HepG2 (cell line): ENCODE measurements at regions not wholly inside any gene's neighbourhood (a gene's known extent, or its start where the extent isn't known, plus 50 kb on each side); places are given as distances from the start of the nearest gene placed in this dataset.

Source experiments
- ATAC-seq: fragments of 200-7000 bp; cut with Tn5 transposase; 3 replicates; pipeline ENCODE4 v1.9.1; 2020; ENCODE audit warnings: mild to moderate bottlenecking, moderate library complexity
- BruUV-seq: library from RNA; stranded (reverse); fragments of 400-500 nt; replicated peaks from 2 replicates; lab custom pipeline; 2021; lab: Mats Ljungman, UMichigan
- CTCF ChIA-PET: fragments of 300-600 bp; formaldehyde crosslinking; extraction: SDS; loops from one replicate; lab custom pipeline; 2021; ENCODE audit warnings: low total read pairs, inconsistent platforms, low intra/inter-chr PET ratio; lab: Yijun Ruan, JAX
- POLR2A ChIA-PET: fragments of 350-600 bp; sonication (Branson Sonifier 250); formaldehyde crosslinking; loops from one replicate; lab custom pipeline; 2020; ENCODE audit warnings: antibody characterized with exemption, inconsistent platforms; lab: Yijun Ruan, JAX
- DNase-seq: peaks from one replicate; pipeline ENCODE4 v3.0.0-alpha.2; 2015; ENCODE audit warnings: low spot score
- FAIRE-seq: peaks from 3 replicates; lab custom pipeline; 2011; peaks lifted over from hg19 to GRCh38; lab: Jason Lieb, UNC
- H2AFZ ChIP-seq: one replicate; pipeline ENCODE4 v1.6.1; 2011; ENCODE audit warnings: low read length, inconsistent platforms
- H3K27ac ChIP-seq: fragments of 300-600 bp; 3 replicates; pipeline ENCODE4 v1.8.0; 2011; ENCODE audit warnings: mixed run types, mild to moderate bottlenecking, mixed read lengths, low read length, inconsistent platforms; ENCODE audit not compliant: insufficient read depth; ENCODE audit errors: extremely low read length
- H3K27me3 ChIP-seq, 2 experiments: fragments of 200-600 bp in 1 of 2; 2 replicates in 1 of 2; 3 replicates in 1 of 2; pipeline versions ENCODE4 v1.6.0 to v1.8.0; 2011; ENCODE audit warnings: low read length in 2 of 2, mild to moderate bottlenecking in 2 of 2, moderate library complexity in 2 of 2, inconsistent platforms in 1 of 2; ENCODE audit not compliant: insufficient read depth in 2 of 2, control insufficient read depth in 1 of 2
- H3K36me3 ChIP-seq, 2 experiments: fragments of 200-600 bp in 1 of 2; replicated peaks in 1 of 2; 2 replicates in 1 of 2; 3 replicates in 1 of 2; pipeline versions ENCODE4 v1.5.1 to v1.8.0; 2011; ENCODE audit warnings: low read length in 2 of 2, inconsistent platforms in 1 of 2; ENCODE audit not compliant: insufficient read depth in 2 of 2, control insufficient read depth in 1 of 2
- H3K4me1 ChIP-seq: 2 replicates; pipeline ENCODE4 v1.5.1; 2012; ENCODE audit warnings: low read length, inconsistent platforms; ENCODE audit not compliant: insufficient read depth
- H3K4me2 ChIP-seq: 2 replicates; pipeline ENCODE4 v1.6.0; 2011; ENCODE audit warnings: low read depth, low read length, inconsistent platforms
- H3K4me3 ChIP-seq, 3 experiments: fragments of 200-600 bp in 1 of 3; sonication (generic), shearing (Covaris generic) in 1 of 3; replicated peaks in 1 of 3; 2 replicates each; pipeline ENCODE4 v1.5.1; 2011 to 2016; ENCODE audit warnings: low read length in 3 of 3, inconsistent platforms in 2 of 3, low read depth in 2 of 3, mild to moderate bottlenecking in 2 of 3, control low read depth in 1 of 3, mixed read lengths in 1 of 3; ENCODE audit not compliant: insufficient read depth in 1 of 3
- H3K79me2 ChIP-seq: one replicate; pipeline ENCODE4 v1.6.1; 2011; ENCODE audit warnings: low read length, inconsistent platforms; ENCODE audit not compliant: insufficient read depth
- H3K9ac ChIP-seq: 2 replicates; pipeline ENCODE4 v1.6.0; 2011; ENCODE audit warnings: mild to moderate bottlenecking, low read depth, low read length, inconsistent platforms; ENCODE audit not compliant: insufficient read depth
- H3K9me3 ChIP-seq: 2 replicates; pipeline ENCODE4 v1.5.1; 2012; ENCODE audit warnings: mild to moderate bottlenecking, low read length
- H4K20me1 ChIP-seq: 2 replicates; pipeline ENCODE4 v1.6.0; 2011; ENCODE audit warnings: inconsistent platforms, mild to moderate bottlenecking, low read length, moderate library complexity; ENCODE audit not compliant: insufficient read depth
- AHR ChIP-seq: IDR thresholded peaks from 2 replicates; pipeline ENCODE4 v1.6.1; 2018; ENCODE audit warnings: missing genetic modification reagents, missing compliant biosample characterization
- CCDC6 ChIP-seq: sonication (generic); formaldehyde crosslinking; IDR thresholded peaks from 2 replicates; pipeline ENCODE4 v1.8.1; 2022; ENCODE audit warnings: mild to moderate bottlenecking, missing genetic modification reagents, moderate library complexity
- HNRNPH1 ChIP-seq: fragments of 200-400 bp; formaldehyde crosslinking; optimal IDR thresholded peaks from 2 replicates; pipeline ENCODE3; 2017; ENCODE audit warnings: mild to moderate bottlenecking, low read depth, low read length
- NR2F2 ChIP-seq: IDR thresholded peaks from 2 replicates; pipeline ENCODE4 v1.6.1; 2012; ENCODE audit warnings: low read depth, inconsistent platforms, borderline replicate concordance
- SRSF1 ChIP-seq: fragments of 200-400 bp; formaldehyde crosslinking; optimal IDR thresholded peaks from 2 replicates; pipeline ENCODE3; 2017; ENCODE audit warnings: mild to moderate bottlenecking, low read depth, low read length, moderate library complexity
- ZFY ChIP-seq: sonication (generic); formaldehyde crosslinking; IDR thresholded peaks from 2 replicates; pipeline ENCODE4 v1.4.0; 2020; ENCODE audit warnings: missing genetic modification reagents
- ZNF251 ChIP-seq: sonication (generic); formaldehyde crosslinking; IDR thresholded peaks from 2 replicates; pipeline ENCODE4 v1.9.0; 2021; ENCODE audit warnings: mild to moderate bottlenecking, missing genetic modification reagents
- ZNF652 ChIP-seq: IDR thresholded peaks from 2 replicates; pipeline ENCODE4 v1.6.1; 2016; ENCODE audit warnings: low read depth, borderline replicate concordance
- WGBS: methylation state at CpG from one replicate; pipeline ENCODE4 v1.1.6; 2017; ENCODE audit warnings: low lambda C conversion rate; 5-methylcytosine and 5-hydroxymethylcytosine counted together
- in situ Hi-C: cut with HindIII; loops from 2 replicates; pipeline ENCODE4 v1.10.0; 2017; ENCODE audit warnings: low pct_unique_long_range_greater_than_20kb; ENCODE audit not compliant: extremely low pct_ligation_motif_present
- intact Hi-C: fragments of 100-400 bp; cut with micrococcal nuclease; formaldehyde crosslinking; loops from one replicate; pipeline ENCODE4 v1.10.0; 2022; ENCODE audit not compliant: unreplicated experiment
- TF ChIP-seq, protein P1 (sequence below): sonication (generic); formaldehyde crosslinking; IDR thresholded peaks from 2 replicates; pipeline ENCODE4 v1.8.0; 2022; ENCODE audit warnings: missing genetic modification reagents, mild to moderate bottlenecking, inconsistent platforms, borderline replicate concordance
- TF ChIP-seq, protein P2 (sequence below): sonication (generic); formaldehyde crosslinking; IDR thresholded peaks from 2 replicates; pipeline ENCODE4 v1.4.0; 2020; ENCODE audit warnings: mild to moderate bottlenecking, missing genetic modification reagents
- TF ChIP-seq, protein P3 (sequence below): sonication (generic); formaldehyde crosslinking; conservative IDR thresholded peaks from 2 replicates; pipeline ENCODE4 v1.5.0; 2020; ENCODE audit warnings: missing genetic modification reagents
- TF ChIP-seq, protein P4 (sequence below): sonication (generic); formaldehyde crosslinking; IDR thresholded peaks from 2 replicates; pipeline ENCODE4 v1.5.0; 2020; ENCODE audit warnings: mild to moderate bottlenecking, missing genetic modification reagents

DNA sequence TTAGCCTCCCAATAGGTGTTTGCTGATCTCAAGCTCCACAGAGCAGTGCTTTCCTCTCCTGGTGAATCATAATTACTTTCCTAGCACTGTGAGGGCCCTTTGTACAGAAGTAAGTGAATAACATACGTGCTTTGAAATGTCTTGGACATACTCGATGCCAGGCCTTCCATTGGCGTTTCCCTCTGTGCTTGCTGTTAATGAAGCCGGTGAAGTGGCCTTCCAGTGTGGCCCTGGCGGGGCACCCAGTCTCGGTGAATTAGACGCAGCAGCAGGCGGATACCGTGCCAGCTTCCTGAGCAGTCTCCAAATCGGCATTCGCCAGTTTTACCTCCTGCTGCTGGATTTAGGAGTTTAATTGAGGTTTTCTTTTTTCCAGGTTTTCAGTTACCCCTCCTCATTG is 132.3 kb downstream of the HMX1 start:
- Histone ChIP-seq H3K36me3 (no peaks in the 10 kb centered on the region), H3K4me2 (no peak overlapping the region), H3K9ac (no peak overlapping the region), H3K4me3 (no peak overlapping the region), H3K27ac (no peak overlapping the region), H2AFZ (no peak overlapping the region), H3K9me3 (no peaks in the 10 kb centered on the region), H3K27me3 (peaks cover 1 to 37% of the 10 kb centered on the region in 2 experiments; a peak in 3 of 5 replicates), H3K79me2 (no peaks in the 10 kb centered on the region), H3K4me1 (no peaks in the 10 kb centered on the region), H4K20me1 (no peaks in the 10 kb centered on the region)
- in situ Hi-C loops (no loop called here), intact Hi-C loops (no loop called here)
- CTCF ChIA-PET: no interaction called here
- FAIRE-seq (no peak), DNase-seq (no peak), ATAC-seq (no peak)
- 5% methylated on average over 10 of the region's 11 CpGs for WGBS
- BruUV-seq: no TSS peak
- TF ChIP-seq, protein P1, sequence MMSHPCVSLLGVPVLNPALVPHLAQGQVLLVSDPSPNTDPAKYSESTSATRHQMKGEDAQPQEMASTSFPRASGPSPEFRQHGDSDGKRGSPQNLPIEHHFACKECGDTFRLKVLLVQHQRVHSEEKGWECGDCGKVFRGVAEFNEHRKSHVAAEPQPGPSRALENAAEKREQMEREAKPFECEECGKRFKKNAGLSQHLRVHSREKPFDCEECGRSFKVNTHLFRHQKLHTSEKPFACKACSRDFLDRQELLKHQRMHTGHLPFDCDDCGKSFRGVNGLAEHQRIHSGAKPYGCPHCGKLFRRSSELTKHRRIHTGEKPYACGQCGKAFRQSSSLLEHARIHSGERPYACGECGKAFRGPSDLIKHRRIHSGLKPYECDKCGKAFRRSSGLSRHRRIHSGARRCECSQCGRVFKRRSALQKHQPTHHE (CRISPR knock-in tag): no peak
- TF ChIP-seq HNRNPH1 (no peak), AHR (no peak), ZNF251 (CRISPR knock-in tag) (no peak), CCDC6 (no peak), ZFY (CRISPR knock-in tag) (no peak), NR2F2 (no peak), ZNF652 (CRISPR knock-in tag) (no peak), SRSF1 (no peak)
- TF ChIP-seq, protein P2, sequence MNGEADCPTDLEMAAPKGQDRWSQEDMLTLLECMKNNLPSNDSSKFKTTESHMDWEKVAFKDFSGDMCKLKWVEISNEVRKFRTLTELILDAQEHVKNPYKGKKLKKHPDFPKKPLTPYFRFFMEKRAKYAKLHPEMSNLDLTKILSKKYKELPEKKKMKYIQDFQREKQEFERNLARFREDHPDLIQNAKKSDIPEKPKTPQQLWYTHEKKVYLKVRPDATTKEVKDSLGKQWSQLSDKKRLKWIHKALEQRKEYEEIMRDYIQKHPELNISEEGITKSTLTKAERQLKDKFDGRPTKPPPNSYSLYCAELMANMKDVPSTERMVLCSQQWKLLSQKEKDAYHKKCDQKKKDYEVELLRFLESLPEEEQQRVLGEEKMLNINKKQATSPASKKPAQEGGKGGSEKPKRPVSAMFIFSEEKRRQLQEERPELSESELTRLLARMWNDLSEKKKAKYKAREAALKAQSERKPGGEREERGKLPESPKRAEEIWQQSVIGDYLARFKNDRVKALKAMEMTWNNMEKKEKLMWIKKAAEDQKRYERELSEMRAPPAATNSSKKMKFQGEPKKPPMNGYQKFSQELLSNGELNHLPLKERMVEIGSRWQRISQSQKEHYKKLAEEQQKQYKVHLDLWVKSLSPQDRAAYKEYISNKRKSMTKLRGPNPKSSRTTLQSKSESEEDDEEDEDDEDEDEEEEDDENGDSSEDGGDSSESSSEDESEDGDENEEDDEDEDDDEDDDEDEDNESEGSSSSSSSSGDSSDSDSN: no peak
- TF ChIP-seq, protein P3, sequence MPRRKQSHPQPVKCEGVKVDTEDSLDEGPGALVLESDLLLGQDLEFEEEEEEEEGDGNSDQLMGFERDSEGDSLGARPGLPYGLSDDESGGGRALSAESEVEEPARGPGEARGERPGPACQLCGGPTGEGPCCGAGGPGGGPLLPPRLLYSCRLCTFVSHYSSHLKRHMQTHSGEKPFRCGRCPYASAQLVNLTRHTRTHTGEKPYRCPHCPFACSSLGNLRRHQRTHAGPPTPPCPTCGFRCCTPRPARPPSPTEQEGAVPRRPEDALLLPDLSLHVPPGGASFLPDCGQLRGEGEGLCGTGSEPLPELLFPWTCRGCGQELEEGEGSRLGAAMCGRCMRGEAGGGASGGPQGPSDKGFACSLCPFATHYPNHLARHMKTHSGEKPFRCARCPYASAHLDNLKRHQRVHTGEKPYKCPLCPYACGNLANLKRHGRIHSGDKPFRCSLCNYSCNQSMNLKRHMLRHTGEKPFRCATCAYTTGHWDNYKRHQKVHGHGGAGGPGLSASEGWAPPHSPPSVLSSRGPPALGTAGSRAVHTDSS (CRISPR knock-in tag): no peak
- TF ChIP-seq, protein P4, sequence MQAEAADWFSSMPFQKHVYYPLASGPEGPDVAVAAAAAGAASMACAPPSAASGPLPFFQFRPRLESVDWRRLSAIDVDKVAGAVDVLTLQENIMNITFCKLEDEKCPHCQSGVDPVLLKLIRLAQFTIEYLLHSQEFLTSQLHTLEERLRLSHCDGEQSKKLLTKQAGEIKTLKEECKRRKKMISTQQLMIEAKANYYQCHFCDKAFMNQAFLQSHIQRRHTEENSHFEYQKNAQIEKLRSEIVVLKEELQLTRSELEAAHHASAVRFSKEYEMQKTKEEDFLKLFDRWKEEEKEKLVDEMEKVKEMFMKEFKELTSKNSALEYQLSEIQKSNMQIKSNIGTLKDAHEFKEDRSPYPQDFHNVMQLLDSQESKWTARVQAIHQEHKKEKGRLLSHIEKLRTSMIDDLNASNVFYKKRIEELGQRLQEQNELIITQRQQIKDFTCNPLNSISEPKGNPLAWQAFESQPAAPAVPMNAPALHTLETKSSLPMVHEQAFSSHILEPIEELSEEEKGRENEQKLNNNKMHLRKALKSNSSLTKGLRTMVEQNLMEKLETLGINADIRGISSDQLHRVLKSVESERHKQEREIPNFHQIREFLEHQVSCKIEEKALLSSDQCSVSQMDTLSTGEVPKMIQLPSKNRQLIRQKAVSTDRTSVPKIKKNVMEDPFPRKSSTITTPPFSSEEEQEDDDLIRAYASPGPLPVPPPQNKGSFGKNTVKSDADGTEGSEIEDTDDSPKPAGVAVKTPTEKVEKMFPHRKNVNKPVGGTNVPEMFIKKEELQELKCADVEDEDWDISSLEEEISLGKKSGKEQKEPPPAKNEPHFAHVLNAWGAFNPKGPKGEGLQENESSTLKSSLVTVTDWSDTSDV (CRISPR knock-in tag): no peak
- POLR2A ChIA-PET: no interaction called here
